ENCODE measurements at regions not wholly inside any gene's neighbourhood (a gene's known extent, or its start where the extent isn't known, plus 50 kb on each side); places are given as distances from the start of the nearest gene placed in this dataset.

- DNase-seq, result peak; percentile 22
These were observed 135.4 kb upstream of the LARGE1 start for GRCh38 chr22:34055525-34056200.

- no peak for DNase-seq
These were observed 137.4 kb upstream of the LARGE1 start for GRCh38 chr22:34057726-34058125.

DNA sequence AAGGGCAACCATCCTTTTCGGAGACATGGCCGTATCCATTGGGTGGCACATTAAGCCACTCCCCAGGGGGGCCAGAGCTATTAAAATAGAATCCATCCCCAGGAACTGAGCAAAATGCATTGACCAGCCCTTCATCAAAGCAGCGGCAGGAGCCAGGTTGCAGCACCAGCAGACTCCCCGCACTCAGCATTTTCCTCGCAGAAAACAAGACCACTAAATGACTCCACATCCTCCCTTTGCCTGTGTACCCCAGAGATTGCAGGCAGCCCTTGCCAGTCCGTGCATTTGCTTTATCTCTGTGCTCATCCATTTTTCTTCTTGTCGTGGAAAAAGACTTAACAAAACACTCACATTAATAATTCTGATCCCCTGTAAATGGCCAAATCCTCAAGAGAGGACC is 144.4 kb upstream of the LARGE1 start:
- DNase-seq, result no peak

- no peak for DNase-seq
These were observed 146.8 kb upstream of the LARGE1 start for GRCh38 chr22:34067031-34067430.

DNA sequence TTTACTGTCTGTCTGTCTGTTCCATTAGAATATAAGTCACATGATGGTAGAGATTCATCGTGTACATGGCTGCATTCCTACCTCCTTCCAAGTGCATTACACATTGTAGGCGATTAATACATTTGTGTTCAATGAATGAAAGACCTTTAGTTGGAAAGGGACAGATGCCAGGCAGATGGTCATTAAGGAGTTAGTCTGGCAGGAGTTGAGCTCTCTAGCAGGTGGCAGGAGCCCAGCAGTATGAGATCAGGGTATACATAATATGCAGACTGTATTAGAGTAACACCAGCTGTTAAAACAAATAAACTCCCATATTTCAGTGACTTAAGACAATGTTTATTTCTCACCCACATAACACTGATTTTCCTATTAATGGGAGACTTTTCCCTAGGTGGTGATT is 147.7 kb upstream of the LARGE1 start:
- no peak for DNase-seq

GRCh38 chr22:34070051-34070450 is 149.8 kb upstream of the LARGE1 start:
- DNase-seq, result no peak

DNA sequence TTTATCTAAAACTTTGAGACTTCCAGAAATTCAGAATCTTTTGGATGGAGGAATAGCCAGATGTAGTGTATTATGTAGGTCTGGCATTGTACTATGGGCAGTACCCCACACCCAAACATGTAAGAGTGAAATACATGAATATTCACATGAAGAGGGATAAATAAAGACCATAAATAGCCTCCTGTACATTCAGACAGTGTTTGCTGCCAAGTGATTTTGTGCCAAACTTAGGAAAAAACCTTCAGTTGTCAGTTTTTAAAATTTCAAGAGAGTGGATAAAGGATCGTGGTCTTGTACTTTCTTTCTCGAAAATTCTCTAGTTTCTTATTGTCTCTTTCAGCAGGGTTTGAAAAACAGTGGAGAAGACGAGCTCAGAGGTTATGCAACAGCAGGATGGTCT is 150.3 kb upstream of the LARGE1 start:
- DNase-seq, result no peak

GRCh38 chr22:34072585-34072984 is 152.3 kb upstream of the LARGE1 start:
- no peak for DNase-seq

- no peak for DNase-seq
These were observed 160.2 kb upstream of the LARGE1 start for GRCh38 chr22:34080433-34080832.

DNA sequence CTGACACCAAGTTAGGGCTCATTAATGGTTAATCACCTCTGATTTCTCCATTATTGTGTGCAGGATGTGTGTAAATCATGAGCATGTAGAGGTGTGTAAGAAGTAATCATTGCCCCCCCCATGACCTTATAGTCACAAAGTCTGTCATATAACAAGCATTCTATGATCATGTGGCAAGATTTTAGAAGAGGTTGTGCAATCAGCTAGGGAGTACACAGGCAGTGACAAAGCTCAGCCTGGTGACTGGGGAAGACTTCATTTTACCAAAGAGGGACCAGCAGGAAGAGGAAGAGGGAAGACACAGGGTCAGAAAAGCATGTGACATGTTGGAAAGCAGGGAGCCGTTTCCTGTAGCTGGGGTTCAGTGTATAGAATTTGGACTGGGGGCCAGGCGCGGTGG is 176.5 kb upstream of the LARGE1 start:
- no peak for DNase-seq

GRCh38 chr22:34099278-34099677 is 179.0 kb upstream of the LARGE1 start:
- no peak for DNase-seq

GRCh38 chr22:34102633-34103032 is 182.4 kb upstream of the LARGE1 start:
- DNase-seq, result no peak

DNA sequence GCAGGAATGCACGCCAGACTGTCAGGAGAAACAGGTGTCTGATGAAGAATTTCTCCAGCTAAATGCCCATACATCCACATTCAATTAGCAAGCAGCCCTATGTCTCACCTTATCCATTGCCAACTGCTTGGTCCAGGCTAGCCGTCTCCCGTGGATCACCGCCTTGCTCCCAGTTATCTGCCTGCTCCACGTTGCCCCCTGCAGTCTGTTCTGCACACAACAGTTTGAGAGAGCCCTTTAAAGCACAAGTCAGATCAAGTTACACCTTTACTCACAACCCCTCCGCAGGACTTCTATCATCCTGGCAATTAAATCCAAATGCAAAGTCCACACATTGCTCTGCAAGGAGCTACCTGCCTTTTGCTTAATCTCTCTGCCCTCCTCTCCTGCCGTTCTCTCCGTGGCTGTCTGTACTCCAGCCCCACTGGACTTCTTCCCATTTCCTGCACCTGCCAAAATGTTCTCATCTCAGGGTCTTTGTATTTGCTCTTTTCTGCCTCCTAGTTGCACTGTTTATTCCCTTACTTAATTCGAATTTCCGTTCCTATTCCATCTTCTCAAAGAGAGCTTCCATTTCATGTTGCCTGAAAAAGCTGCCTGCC is 185.3 kb upstream of the LARGE1 start:
- DNase-seq, result peak; percentile 24

DNA sequence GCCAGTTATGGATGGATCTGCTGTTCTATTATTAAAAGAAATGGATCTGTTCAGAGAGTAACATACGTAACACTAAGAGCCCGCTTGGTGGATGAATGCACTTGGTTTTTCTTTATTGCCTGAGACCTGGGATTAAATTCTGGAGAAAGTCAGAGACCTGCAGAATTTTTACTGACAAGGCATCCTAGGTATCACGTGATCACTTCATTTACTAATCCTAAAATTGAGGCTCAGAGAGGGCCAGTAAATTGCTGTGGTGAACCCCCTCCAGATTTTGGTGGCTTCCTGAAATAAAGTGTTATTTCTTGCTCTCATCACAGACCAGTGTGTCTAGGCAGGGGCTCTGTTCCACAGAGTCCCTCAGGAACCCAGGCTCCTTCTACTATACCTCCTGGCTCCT is 187.9 kb upstream of the LARGE1 start:
- no peak for DNase-seq

DNA sequence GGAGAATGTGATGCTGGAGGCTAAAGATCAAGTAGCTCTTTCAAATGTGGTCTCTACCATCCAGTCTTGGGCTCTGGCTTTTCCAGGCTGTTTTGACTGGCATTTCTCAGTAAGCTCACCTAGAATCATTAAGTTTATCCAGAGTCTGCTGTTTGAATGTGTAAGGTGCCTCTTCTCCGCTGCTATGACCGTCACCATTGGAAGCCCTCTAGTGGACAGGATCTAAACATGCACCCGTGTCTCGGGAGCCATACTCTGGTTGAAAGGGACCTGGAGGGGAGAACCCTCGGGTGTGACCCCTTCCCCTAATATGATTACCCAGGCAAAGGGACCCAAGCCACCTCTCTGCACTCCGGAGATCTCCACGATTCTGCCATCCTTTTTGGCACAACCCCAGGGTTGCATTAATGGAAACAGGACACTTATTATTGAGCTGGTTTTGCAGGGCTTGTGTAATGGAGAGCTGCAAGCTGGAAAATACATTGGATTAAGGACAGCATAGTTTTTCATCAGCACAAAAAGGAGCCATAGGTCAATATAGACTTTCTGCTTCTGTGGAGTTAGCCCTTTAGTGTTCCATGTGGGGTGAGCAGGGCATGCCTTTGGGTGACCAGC is 191.0 kb upstream of the LARGE1 start:
- DNase-seq, result no peak

DNA sequence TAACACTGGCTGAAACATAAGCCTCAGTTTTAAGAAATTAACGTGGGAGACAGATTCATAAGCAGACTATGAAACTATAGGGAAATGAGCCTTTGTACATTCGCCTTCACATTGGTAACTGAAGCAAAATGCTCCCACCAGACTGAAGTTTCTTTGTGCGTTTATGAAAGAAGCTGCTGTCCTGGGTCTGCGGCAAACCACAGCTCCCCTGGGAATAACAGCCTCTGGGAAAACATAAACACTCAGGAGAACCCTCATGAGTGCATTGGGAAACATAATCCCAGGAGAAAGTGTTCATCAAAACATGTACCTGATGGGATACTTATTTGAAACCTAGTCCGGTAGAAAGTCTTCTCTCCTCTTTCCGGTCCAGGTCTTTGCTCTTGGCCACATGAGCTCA is 193.1 kb upstream of the LARGE1 start:
- no peak for DNase-seq

DNA sequence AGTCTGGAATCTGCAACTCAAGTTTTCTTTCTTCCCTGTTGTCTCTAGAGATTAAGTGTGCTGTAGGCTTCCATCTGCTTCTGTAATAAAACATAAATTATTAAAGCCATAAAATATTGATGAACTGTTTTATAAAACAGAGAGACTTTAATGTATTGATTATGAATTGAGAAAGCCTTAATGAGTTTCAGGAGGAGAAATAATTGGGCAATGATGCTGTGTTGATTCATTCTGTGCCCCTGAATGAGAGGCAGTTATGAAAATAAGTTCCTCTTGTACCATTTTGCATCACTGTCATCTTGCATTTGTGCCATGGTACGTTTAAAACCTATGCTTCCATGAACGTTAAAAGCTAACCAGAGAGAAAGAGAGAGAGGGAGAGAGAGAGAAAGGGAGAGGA is 194.1 kb upstream of the LARGE1 start:
- DNase-seq, result no peak

GRCh38 chr22:34115722-34116121 is 195.4 kb upstream of the LARGE1 start:
- DNase-seq, result no peak

DNA sequence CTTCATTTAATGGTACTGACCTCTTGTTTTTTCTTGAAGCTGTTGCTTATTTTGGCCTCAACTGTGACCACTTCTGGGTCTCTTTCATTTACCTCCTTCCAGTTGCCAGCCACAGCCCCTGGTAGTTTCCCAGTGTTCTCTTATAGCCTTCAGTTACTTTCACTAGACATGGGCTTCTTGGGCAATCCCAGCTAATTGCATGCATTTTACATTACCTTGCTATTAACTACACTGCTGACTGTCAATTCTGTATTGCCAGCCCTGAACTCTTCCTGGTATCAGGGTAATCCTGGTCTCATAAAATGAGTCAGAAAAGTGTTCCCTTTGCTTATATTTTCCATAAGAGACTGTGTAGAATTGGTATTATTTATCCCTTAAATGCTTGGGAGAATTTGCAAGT is 195.8 kb upstream of the LARGE1 start:
- DNase-seq, result no peak

DNA sequence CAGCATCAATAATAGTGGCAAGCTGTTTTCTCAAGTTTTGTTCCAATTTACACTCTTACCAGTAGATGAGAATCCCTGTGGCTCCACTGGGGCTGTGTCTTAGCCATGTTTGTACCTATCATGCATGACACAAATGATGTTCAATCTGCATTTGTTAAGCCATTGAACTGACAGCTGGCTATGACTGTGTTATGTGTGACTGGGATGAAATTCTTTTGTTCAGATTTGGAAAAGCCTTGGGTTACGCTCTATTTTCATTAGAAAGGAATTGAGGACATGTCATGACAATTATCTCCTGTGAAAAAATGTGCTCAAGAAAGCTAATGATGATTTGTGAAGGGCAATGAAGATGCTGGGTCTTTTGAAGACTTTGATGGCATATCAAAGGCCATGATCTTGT is 201.8 kb upstream of the LARGE1 start:
- DNase-seq, result no peak

- DNase-seq, result no peak
These were observed 209.6 kb upstream of the LARGE1 start for GRCh38 chr22:34129691-34130486.

DNA sequence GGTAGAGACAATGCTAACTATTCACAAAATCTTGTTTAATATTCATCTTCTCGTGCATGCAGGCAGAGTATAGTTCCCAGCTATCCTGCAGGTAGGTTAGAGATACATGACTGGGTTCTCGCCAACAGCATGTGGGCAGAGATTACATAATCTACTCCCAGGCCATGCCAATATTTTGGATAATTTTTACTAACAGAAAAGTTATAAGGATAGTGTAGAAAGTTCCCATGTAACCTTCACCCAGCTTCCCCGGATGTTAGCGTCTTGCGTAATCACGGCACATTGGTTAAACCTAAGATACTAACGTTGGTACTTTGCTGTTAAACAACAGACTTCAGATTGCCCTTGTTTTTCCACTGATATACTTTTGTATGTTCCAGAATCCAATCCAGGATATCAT is 215.5 kb upstream of the LARGE1 start:
- DNase-seq, result no peak

- DNase-seq, result no peak
These were observed 229.7 kb upstream of the LARGE1 start for GRCh38 chr22:34150023-34150422.

- no peak for DNase-seq
These were observed 239.2 kb upstream of the LARGE1 start for GRCh38 chr22:34159491-34159890.

All from NCI-H1048 (cell line).